Coronary artery (tissue), 2 donors: ENCODE measurements at regions not wholly inside any gene's neighbourhood (a gene's known extent, or its start where the extent isn't known, plus 50 kb on each side); places are given as distances from the start of the nearest gene placed in this dataset.

ENCODE experiments used
- DNase-seq: peaks from one replicate; pipeline ENCODE4 v3.0.0-alpha.2; 2017; ENCODE audit warnings: low spot score
- H3K27ac ChIP-seq, 2 donors: fragments of 200-600 bp; sonication (generic); one replicate each; pipeline ENCODE4 v1.5.1; 2016 to 2019
- H3K4me3 ChIP-seq: fragments of 200-600 bp; sonication (generic); 2 replicates; pipeline ENCODE4 v1.5.1; 2016; ENCODE audit warnings: mild to moderate bottlenecking, moderate library complexity
- CTCF ChIP-seq: fragments of 200-600 bp; sonication (generic); IDR thresholded peaks from one replicate; pipeline ENCODE4 v1.5.1; 2019; ENCODE audit warnings: antibody characterized with exemption

GRCh38 chr2:176748662-176749061 lies 463.9 kb upstream of the HNRNPA3 start:
- Histone ChIP-seq H3K27ac (no peak overlapping the region), H3K4me3 (no peak overlapping the region)
- TF ChIP-seq CTCF = no peak
- DNase-seq = no peak

- TF ChIP-seq CTCF = no peak
- DNase-seq = no peak
- Histone ChIP-seq H3K4me3 (no peak overlapping the region), H3K27ac (no peak overlapping the region)
Measured at GRCh38 chr2:176751314-176752227, 461.0 kb upstream of the HNRNPA3 start.

- no peak overlapping the region for H3K4me3 ChIP-seq
- no peak for DNase-seq
- no peak overlapping the region for H3K27ac ChIP-seq
- TF ChIP-seq CTCF = no peak
Measured at GRCh38 chr2:176752295-176752694, 460.3 kb upstream of the HNRNPA3 start.

- no peak for DNase-seq
- TF ChIP-seq CTCF = no peak
- Histone ChIP-seq H3K4me3 (no peak overlapping the region), H3K27ac (no peak overlapping the region)
Measured at GRCh38 chr2:176753205-176753604, 459.4 kb upstream of the HNRNPA3 start.

GRCh38 chr2:176753752-176754474 lies 458.7 kb upstream of the HNRNPA3 start:
- TF ChIP-seq CTCF = no peak
- no peak overlapping the region for H3K4me3 ChIP-seq
- no peak for DNase-seq
- peak overlapping the region in 1 of 2 donors; percentile 40 for H3K27ac ChIP-seq

- no peak for DNase-seq
- TF ChIP-seq CTCF = no peak
- no peak overlapping the region for H3K4me3 ChIP-seq
- no peak overlapping the region for H3K27ac ChIP-seq
Measured at GRCh38 chr2:176755537-176756135, 457.0 kb upstream of the HNRNPA3 start.
